Keratinocyte (primary cell): ENCODE measurements at regions not wholly inside any gene's neighbourhood (a gene's known extent, or its start where the extent isn't known, plus 50 kb on each side); places are given as distances from the start of the nearest gene placed in this dataset.

ENCODE experiments used
- DNase-seq: peaks from one replicate; pipeline ENCODE4 v3.0.0-alpha.2; 2011; ENCODE audit warnings: low read depth, missing footprints, low spot score
- FAIRE-seq: peaks from 2 replicates; lab custom pipeline; 2011; peaks lifted over from hg19 to GRCh38; lab: Jason Lieb, UNC
- H2AFZ ChIP-seq: 2 replicates; pipeline ENCODE4 v1.6.0; 2012; ENCODE audit warnings: low read length, control low read depth, inconsistent platforms; ENCODE audit not compliant: control insufficient read depth
- H3K27ac ChIP-seq: 2 replicates; pipeline ENCODE4 v1.5.1; 2011; ENCODE audit warnings: low read length; ENCODE audit not compliant: control insufficient read depth, insufficient read depth
- H3K27me3 ChIP-seq: 3 replicates; pipeline ENCODE4 v1.6.0; 2011; ENCODE audit warnings: low read length; ENCODE audit not compliant: control insufficient read depth, insufficient read depth; ENCODE audit errors: extremely low read depth
- H3K36me3 ChIP-seq, 2 experiments: 2 replicates in 1 of 2; 3 replicates in 1 of 2; pipeline ENCODE4 v1.5.1; 2011; ENCODE audit warnings: low read length in 2 of 2, mild to moderate bottlenecking in 1 of 2; ENCODE audit not compliant: control insufficient read depth in 2 of 2, insufficient read depth in 2 of 2; ENCODE audit errors: extremely low read depth in 1 of 2
- H3K4me1 ChIP-seq: 3 replicates; pipeline ENCODE4 v1.5.1; 2011; ENCODE audit warnings: low read length; ENCODE audit not compliant: control insufficient read depth, insufficient read depth; ENCODE audit errors: extremely low read depth
- H3K4me2 ChIP-seq: 3 replicates; pipeline ENCODE4 v1.6.0; 2011; ENCODE audit warnings: low read depth, low read length; ENCODE audit not compliant: control insufficient read depth, insufficient read depth; ENCODE audit errors: extremely low read depth
- H3K4me3 ChIP-seq, 3 experiments: fragments of 200-600 bp in 1 of 3; sonication (generic) in 1 of 3; 2 replicates in 2 of 3; 3 replicates in 1 of 3; pipeline ENCODE4 v1.5.1; 2011 to 2016; ENCODE audit warnings: low read length in 3 of 3, mild to moderate bottlenecking in 3 of 3, control low read depth in 2 of 3, inconsistent platforms in 1 of 3, low read depth in 1 of 3, mixed read lengths in 1 of 3, mixed run types in 1 of 3, moderate library complexity in 1 of 3; ENCODE audit not compliant: control insufficient read depth in 2 of 3, insufficient read depth in 2 of 3; ENCODE audit errors: extremely low read depth in 1 of 3
- H3K79me2 ChIP-seq: 2 replicates; pipeline ENCODE4 v1.6.0; 2012; ENCODE audit warnings: low read length; ENCODE audit not compliant: control insufficient read depth, insufficient read depth
- H3K9ac ChIP-seq: 3 replicates; pipeline ENCODE4 v1.6.0; 2011; ENCODE audit warnings: low read length; ENCODE audit not compliant: control insufficient read depth, insufficient read depth; ENCODE audit errors: extremely low read depth
- H3K9me1 ChIP-seq: 3 replicates; pipeline ENCODE4 v1.6.0; 2011; ENCODE audit warnings: low read length; ENCODE audit not compliant: control insufficient read depth, insufficient read depth; ENCODE audit errors: extremely low read depth
- H3K9me3 ChIP-seq: 2 replicates; pipeline ENCODE4 v1.5.1; 2012; ENCODE audit warnings: low read depth, low read length; ENCODE audit not compliant: control insufficient read depth
- H4K20me1 ChIP-seq: 3 replicates; pipeline ENCODE4 v1.6.0; 2011; ENCODE audit warnings: low read length; ENCODE audit not compliant: control insufficient read depth, insufficient read depth; ENCODE audit errors: extremely low read depth
- EZH2 ChIP-seq: IDR thresholded peaks from one replicate; pipeline ENCODE4 v1.6.1; 2012; ENCODE audit warnings: inconsistent platforms, mild to moderate bottlenecking, low read length, moderate library complexity
- dilution Hi-C: fragments of 300-500 bp; cut with MboI; formaldehyde crosslinking; loops from one replicate; pipeline ENCODE4 v1.7.0; 2020; ENCODE audit warnings: low sequenced_read_pairs; ENCODE audit not compliant: extremely low pct_ligation_motif_present
- TF ChIP-seq, protein P1 (sequence below), 3 experiments: IDR thresholded peaks in 1 of 3; conservative IDR thresholded peaks in 1 of 3; optimal IDR thresholded peaks in 1 of 3; 2 replicates in 2 of 3; 3 replicates in 1 of 3; pipeline versions ENCODE3 to v1.5.1; 2011; ENCODE audit warnings: low read length in 3 of 3, mild to moderate bottlenecking in 3 of 3, moderate library complexity in 2 of 3, control low read depth in 1 of 3, inconsistent platforms in 1 of 3; ENCODE audit not compliant: insufficient read depth in 2 of 3; ENCODE audit errors: extremely low read depth in 1 of 3

DNA sequence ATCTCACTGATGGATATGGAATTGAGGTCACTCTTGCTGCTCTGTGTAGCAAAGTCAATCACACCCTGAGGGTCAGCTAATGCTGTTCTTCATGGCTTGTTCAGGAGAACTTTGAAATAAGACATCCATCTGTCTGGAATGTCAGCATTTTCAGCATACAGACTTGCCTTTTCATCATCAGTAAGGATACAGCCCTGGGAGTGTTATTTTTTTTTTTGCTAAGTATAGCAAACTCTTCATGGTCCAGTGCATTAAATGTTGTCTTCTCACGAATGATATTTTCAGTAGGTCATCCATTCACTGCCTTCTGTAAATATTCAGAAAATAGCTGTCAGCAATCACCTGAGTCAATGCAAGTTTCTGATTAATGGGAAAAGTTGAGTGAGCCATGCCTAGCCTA, 268.8 kb upstream of the SMIM31 start:
- Histone ChIP-seq H3K9me1 (no peaks in the 10 kb centered on the region), H3K79me2 (no peaks in the 10 kb centered on the region), H3K27me3 (no peaks in the 10 kb centered on the region), H3K4me1 (peaks cover 9% of the 10 kb centered on the region), H3K9me3 (no peaks in the 10 kb centered on the region), H3K27ac (no peak overlapping the region), H4K20me1 (no peaks in the 10 kb centered on the region), H3K9ac (no peak overlapping the region), H3K4me3 (no peak overlapping the region), H3K36me3 (no peaks in the 10 kb centered on the region), H3K4me2 (no peak overlapping the region), H2AFZ (no peak overlapping the region)
- DNase-seq: no peak
- TF ChIP-seq, protein P1, sequence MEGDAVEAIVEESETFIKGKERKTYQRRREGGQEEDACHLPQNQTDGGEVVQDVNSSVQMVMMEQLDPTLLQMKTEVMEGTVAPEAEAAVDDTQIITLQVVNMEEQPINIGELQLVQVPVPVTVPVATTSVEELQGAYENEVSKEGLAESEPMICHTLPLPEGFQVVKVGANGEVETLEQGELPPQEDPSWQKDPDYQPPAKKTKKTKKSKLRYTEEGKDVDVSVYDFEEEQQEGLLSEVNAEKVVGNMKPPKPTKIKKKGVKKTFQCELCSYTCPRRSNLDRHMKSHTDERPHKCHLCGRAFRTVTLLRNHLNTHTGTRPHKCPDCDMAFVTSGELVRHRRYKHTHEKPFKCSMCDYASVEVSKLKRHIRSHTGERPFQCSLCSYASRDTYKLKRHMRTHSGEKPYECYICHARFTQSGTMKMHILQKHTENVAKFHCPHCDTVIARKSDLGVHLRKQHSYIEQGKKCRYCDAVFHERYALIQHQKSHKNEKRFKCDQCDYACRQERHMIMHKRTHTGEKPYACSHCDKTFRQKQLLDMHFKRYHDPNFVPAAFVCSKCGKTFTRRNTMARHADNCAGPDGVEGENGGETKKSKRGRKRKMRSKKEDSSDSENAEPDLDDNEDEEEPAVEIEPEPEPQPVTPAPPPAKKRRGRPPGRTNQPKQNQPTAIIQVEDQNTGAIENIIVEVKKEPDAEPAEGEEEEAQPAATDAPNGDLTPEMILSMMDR (optimal IDR thresholded peaks at IDR 0.05 in 1 of 3, IDR thresholded peaks at IDR 0.05 in 1 of 3, conservative IDR thresholded peaks at IDR 0.05 in 1 of 3; ENCODE audit: extremely low read depth in 1 of 3, insufficient read depth in 2 of 3, low read length in 3 of 3): no peak
- TF ChIP-seq EZH2: no peak
- no peak for FAIRE-seq
- dilution Hi-C loops: no loop called here

DNA sequence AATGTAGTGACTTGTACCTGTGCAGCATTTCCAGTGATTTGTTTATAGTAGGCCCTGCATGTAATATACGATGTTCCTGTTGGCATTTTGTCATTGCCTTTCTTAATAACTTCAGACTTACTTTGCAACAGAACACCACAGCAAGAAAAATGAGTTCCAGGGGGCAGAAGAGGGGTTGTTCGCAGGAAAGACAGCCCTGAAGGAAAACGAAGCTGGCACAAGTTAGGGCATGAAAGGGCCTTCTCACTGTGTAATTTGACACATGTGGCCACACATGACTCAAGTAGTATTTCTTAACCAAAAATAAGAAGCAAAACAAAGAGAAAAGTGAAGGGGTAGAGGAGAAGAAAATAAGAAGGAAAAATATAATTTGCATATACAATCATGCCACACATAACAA, 265.8 kb upstream of the SMIM31 start:
- no peak overlapping the region for H3K4me3 ChIP-seq
- no peaks in the 10 kb centered on the region for H3K9me3 ChIP-seq
- dilution Hi-C loops: no loop called here
- no peaks in the 10 kb centered on the region for H3K27me3 ChIP-seq
- H3K4me2 ChIP-seq: peak overlapping the region; percentile 1
- no peaks in the 10 kb centered on the region for H4K20me1 ChIP-seq
- no peak overlapping the region for H3K9ac ChIP-seq
- peak; percentile 9 for FAIRE-seq
- peaks cover 9% of the 10 kb centered on the region for H3K4me1 ChIP-seq
- no peaks in the 10 kb centered on the region for H3K79me2 ChIP-seq
- no peaks in the 10 kb centered on the region for H3K36me3 ChIP-seq
- peak overlapping the region; percentile 8 for H3K27ac ChIP-seq
- no peak for TF ChIP-seq EZH2
- TF ChIP-seq, protein P1 (optimal IDR thresholded peaks at IDR 0.05 in 1 of 3, IDR thresholded peaks at IDR 0.05 in 1 of 3, conservative IDR thresholded peaks at IDR 0.05 in 1 of 3; ENCODE audit: extremely low read depth in 1 of 3, insufficient read depth in 2 of 3, low read length in 3 of 3): peak in 1 of 3 experiments; percentile 16
- H3K9me1 ChIP-seq: no peaks in the 10 kb centered on the region
- no peak overlapping the region for H2AFZ ChIP-seq
- peak; percentile 15 for DNase-seq
